C1 segment of cervical spinal cord (tissue), 14 donors: ENCODE measurements at regions not wholly inside any gene's neighbourhood (a gene's known extent, or its start where the extent isn't known, plus 50 kb on each side); places are given as distances from the start of the nearest gene placed in this dataset.
"Not testable (repeated sequence)": the region's sequence is repeated elsewhere in the genome, so short reads cannot be mapped to it uniquely, and the experiment has no call there.

ENCODE experiments used
- DNase-seq, 14 donors: peaks; one replicate each; lab custom pipeline; 2025; lab: John Stamatoyannopoulos, UW

- DNase-seq, result peak in 3 of 14 donors; percentile 4 to 24 (median 11)
Measured at GRCh38 chr9:88280816-88281382, 107.3 kb upstream of the SPIN1 start.

GRCh38 chr9:88278036-88278435 lies 110.2 kb upstream of the SPIN1 start:
- DNase-seq, result no peak

GRCh38 chr9:88274078-88274477 lies 114.2 kb upstream of the SPIN1 start:
- DNase-seq, result no peak

- DNase-seq, result no peak
Measured at GRCh38 chr9:88272986-88273385, 115.3 kb upstream of the SPIN1 start.

GRCh38 chr9:88270413-88270812 lies 117.8 kb upstream of the SPIN1 start:
- no peak for DNase-seq

- DNase-seq, result no peak
Measured at GRCh38 chr9:88268886-88269285, 119.4 kb upstream of the SPIN1 start.

- no peak for DNase-seq
Measured at GRCh38 chr9:88267283-88267682, 121.0 kb upstream of the SPIN1 start.

- no peak for DNase-seq
Measured at GRCh38 chr9:88266416-88266815, 121.8 kb upstream of the SPIN1 start.

- no peak for DNase-seq
Measured at GRCh38 chr9:88259001-88259400, 120.7 kb upstream of the SPATA31C2 start.

GRCh38 chr9:88258601-88259000 lies 120.3 kb upstream of the SPATA31C2 start:
- peak in 9 of 14 donors; percentile 1 to 41 (median 17) for DNase-seq

GRCh38 chr9:88258024-88258423 lies 119.7 kb upstream of the SPATA31C2 start:
- DNase-seq, result peak in 6 of 14 donors; percentile 0 to 23 (median 13)

- DNase-seq, result no peak
Measured at GRCh38 chr9:88256216-88256615, 117.9 kb upstream of the SPATA31C2 start.

GRCh38 chr9:88255806-88256205 lies 117.5 kb upstream of the SPATA31C2 start:
- DNase-seq, result not testable (repeated sequence)

GRCh38 chr9:88251903-88252302 lies 113.6 kb upstream of the SPATA31C2 start:
- no peak for DNase-seq

GRCh38 chr9:88243736-88244135 lies 105.5 kb upstream of the SPATA31C2 start:
- no peak for DNase-seq

GRCh38 chr9:88242879-88243278 lies 104.6 kb upstream of the SPATA31C2 start:
- DNase-seq, result no peak

- DNase-seq, result no peak
Measured at GRCh38 chr9:88237991-88238571, 99.8 kb upstream of the SPATA31C2 start.

- peak in 1 of 14 donors; percentile 2 for DNase-seq
Measured at GRCh38 chr9:88237479-88237961, 99.2 kb upstream of the SPATA31C2 start.

- DNase-seq, result peak in 11 of 14 donors; percentile 12 to 73 (median 37)
Measured at GRCh38 chr9:88236511-88237478, 98.5 kb upstream of the SPATA31C2 start.

GRCh38 chr9:88235615-88236014 lies 97.3 kb upstream of the SPATA31C2 start:
- no peak for DNase-seq

- DNase-seq, result no peak
Measured at GRCh38 chr9:88234114-88234513, 95.8 kb upstream of the SPATA31C2 start.

- no peak for DNase-seq
Measured at GRCh38 chr9:88233091-88233490, 94.8 kb upstream of the SPATA31C2 start.
